Glutamatergic neuron (in vitro differentiated cells): ENCODE measurements at regions not wholly inside any gene's neighbourhood (a gene's known extent, or its start where the extent isn't known, plus 50 kb on each side); places are given as distances from the start of the nearest gene placed in this dataset.

Source experiments
- DNase-seq: peaks from one replicate; pipeline ENCODE4 v3.0.0; 2022
- H3K27ac Mint-ChIP-seq: one replicate; pipeline ENCODE4 v1.8.0; 2020; ENCODE audit warnings: mild to moderate bottlenecking, mixed read lengths, inconsistent platforms; ENCODE audit not compliant: unreplicated experiment
- H3K27me3 Mint-ChIP-seq: one replicate; pipeline ENCODE4 v1.8.0; 2020; ENCODE audit warnings: mild to moderate bottlenecking, moderate library complexity, mixed read lengths, inconsistent platforms; ENCODE audit not compliant: unreplicated experiment
- H3K36me3 Mint-ChIP-seq: one replicate; pipeline ENCODE4 v1.8.0; 2020; ENCODE audit warnings: mild to moderate bottlenecking, mixed read lengths, inconsistent platforms; ENCODE audit not compliant: unreplicated experiment
- H3K4me1 Mint-ChIP-seq: one replicate; pipeline ENCODE4 v1.8.0; 2020; ENCODE audit warnings: mild to moderate bottlenecking, low read depth, mixed read lengths, inconsistent platforms; ENCODE audit not compliant: unreplicated experiment
- H3K4me3 Mint-ChIP-seq: one replicate; pipeline ENCODE4 v1.8.0; 2020; ENCODE audit warnings: mild to moderate bottlenecking, mixed read lengths, inconsistent platforms; ENCODE audit not compliant: unreplicated experiment
- H3K9me3 Mint-ChIP-seq: one replicate; pipeline ENCODE4 v1.8.0; 2020; ENCODE audit warnings: mild to moderate bottlenecking, moderate library complexity, mixed read lengths, inconsistent platforms; ENCODE audit not compliant: unreplicated experiment
- TF ChIP-seq, protein P1 (sequence below): fragments of 200-600 bp; sonication (generic); IDR thresholded peaks from one replicate; pipeline ENCODE4 v1.5.0; 2021; ENCODE audit not compliant: partially characterized antibody, unreplicated experiment

DNA sequence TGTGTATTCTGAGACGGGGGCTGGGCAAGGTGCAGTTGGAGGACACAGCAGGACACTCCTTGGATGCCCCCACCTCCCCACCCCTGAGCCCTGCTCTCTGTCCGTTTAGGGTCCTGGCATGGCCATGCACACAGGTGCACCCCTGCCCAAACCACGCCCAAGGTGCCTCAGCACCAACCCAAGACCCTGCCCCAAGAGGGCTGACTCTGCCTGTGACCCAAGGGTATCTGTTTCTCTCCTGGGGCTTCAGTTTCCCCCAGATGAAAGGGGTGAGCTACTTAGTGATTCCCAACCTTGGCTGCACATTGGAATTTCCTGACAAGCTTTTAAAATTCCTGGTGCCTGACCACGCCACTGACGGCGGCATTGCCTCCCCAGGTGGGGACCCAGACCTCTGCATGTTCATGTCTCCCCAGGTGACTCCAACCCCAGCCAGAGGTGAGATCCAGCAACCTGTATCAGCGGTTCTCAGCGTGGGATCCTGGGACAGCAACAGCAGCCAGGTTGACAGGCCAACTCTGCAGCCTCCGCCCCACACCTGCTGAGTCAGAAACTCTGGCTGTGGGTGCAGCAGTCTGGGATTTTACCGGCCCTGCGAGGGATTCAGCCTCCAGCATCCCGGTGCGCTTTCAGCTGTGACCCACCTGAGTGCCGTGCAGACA, 483.4 kb downstream of the NPHP4 start:
- DNase-seq: no peak
- TF ChIP-seq, protein P1, sequence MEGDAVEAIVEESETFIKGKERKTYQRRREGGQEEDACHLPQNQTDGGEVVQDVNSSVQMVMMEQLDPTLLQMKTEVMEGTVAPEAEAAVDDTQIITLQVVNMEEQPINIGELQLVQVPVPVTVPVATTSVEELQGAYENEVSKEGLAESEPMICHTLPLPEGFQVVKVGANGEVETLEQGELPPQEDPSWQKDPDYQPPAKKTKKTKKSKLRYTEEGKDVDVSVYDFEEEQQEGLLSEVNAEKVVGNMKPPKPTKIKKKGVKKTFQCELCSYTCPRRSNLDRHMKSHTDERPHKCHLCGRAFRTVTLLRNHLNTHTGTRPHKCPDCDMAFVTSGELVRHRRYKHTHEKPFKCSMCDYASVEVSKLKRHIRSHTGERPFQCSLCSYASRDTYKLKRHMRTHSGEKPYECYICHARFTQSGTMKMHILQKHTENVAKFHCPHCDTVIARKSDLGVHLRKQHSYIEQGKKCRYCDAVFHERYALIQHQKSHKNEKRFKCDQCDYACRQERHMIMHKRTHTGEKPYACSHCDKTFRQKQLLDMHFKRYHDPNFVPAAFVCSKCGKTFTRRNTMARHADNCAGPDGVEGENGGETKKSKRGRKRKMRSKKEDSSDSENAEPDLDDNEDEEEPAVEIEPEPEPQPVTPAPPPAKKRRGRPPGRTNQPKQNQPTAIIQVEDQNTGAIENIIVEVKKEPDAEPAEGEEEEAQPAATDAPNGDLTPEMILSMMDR: no peak

DNA sequence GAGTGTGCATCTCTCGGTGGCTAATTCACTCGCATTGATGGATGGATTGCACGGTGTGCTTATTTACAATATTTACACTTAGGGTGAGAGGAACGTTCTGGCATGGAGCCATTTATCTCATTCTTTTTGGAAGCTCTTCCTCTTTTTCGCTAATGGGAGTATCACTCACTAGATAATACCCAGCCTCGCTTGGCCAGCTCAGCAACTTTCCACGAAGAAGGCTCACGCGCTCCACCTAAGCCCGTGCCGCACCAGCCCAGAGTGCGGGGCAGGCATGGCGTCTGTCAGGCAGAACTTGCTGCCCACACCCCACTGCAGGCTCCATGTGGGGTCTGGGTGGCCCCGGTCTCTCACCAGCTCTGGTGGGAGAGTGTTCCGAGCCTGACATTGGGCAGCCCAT, 484.9 kb downstream of the NPHP4 start:
- Mint-ChIP-seq H3K36me3 (peaks cover 2% of the 10 kb centered on the region), H3K4me3 (no peak overlapping the region), H3K4me1 (no peaks in the 10 kb centered on the region), H3K27ac (no peak overlapping the region), H3K9me3 (peaks cover 11% of the 10 kb centered on the region), H3K27me3 (peaks cover 7% of the 10 kb centered on the region)
- TF ChIP-seq, protein P1: no peak
- DNase-seq: no peak

More for the DNA sequence above, 483.4 kb downstream of the NPHP4 start:
- H3K27me3 Mint-ChIP-seq: peaks cover 2% of the 10 kb centered on the region
- no peak overlapping the region for H3K4me3 Mint-ChIP-seq
- no peaks in the 10 kb centered on the region for H3K36me3 Mint-ChIP-seq
- H3K4me1 Mint-ChIP-seq: no peaks in the 10 kb centered on the region
- H3K9me3 Mint-ChIP-seq: peaks cover 4% of the 10 kb centered on the region
- H3K27ac Mint-ChIP-seq: no peak overlapping the region

- DNase-seq: no peak
- H3K4me3 Mint-ChIP-seq: no peak overlapping the region
- peaks cover 5% of the 10 kb centered on the region for H3K36me3 Mint-ChIP-seq
- peaks cover 11% of the 10 kb centered on the region for H3K9me3 Mint-ChIP-seq
- TF ChIP-seq, protein P1: no peak
- no peaks in the 10 kb centered on the region for H3K4me1 Mint-ChIP-seq
- no peak overlapping the region for H3K27ac Mint-ChIP-seq
- peaks cover 7% of the 10 kb centered on the region for H3K27me3 Mint-ChIP-seq
These were observed 485.6 kb downstream of the NPHP4 start for GRCh38 chr1:5506634-5507033.

GRCh38 chr1:5505944-5506343, 486.3 kb downstream of the NPHP4 start:
- no peak overlapping the region for H3K4me3 Mint-ChIP-seq
- TF ChIP-seq, protein P1: no peak
- DNase-seq: no peak
- H3K36me3 Mint-ChIP-seq: peaks cover 5% of the 10 kb centered on the region
- H3K27ac Mint-ChIP-seq: no peak overlapping the region
- peaks cover 11% of the 10 kb centered on the region for H3K9me3 Mint-ChIP-seq
- peaks cover 7% of the 10 kb centered on the region for H3K27me3 Mint-ChIP-seq
- no peaks in the 10 kb centered on the region for H3K4me1 Mint-ChIP-seq

GRCh38 chr1:5504364-5504740, 487.9 kb downstream of the NPHP4 start:
- Mint-ChIP-seq H3K27ac (no peak overlapping the region), H3K4me3 (no peak overlapping the region), H3K9me3 (peaks cover 12% of the 10 kb centered on the region), H3K4me1 (no peaks in the 10 kb centered on the region), H3K36me3 (peaks cover 5% of the 10 kb centered on the region), H3K27me3 (peaks cover 9% of the 10 kb centered on the region)
- no peak for DNase-seq
- TF ChIP-seq, protein P1: no peak
